IMR-90 (cell line): ENCODE measurements at regions not wholly inside any gene's neighbourhood (a gene's known extent, or its start where the extent isn't known, plus 50 kb on each side); places are given as distances from the start of the nearest gene placed in this dataset.

Experiments
- ATAC-seq: fragments of 200-7000 bp; cut with Tn5 transposase; 2 replicates; pipeline ENCODE4 v1.9.1; 2020; ENCODE audit warnings: low read depth, mild to moderate bottlenecking, moderate library complexity
- BruUV-seq: library from RNA; stranded (reverse); fragments of 400-500 nt; replicated peaks from 2 replicates; lab custom pipeline; 2021; lab: Mats Ljungman, UMichigan
- CTCF ChIA-PET: fragments of 300-600 bp; formaldehyde crosslinking; extraction: SDS; loops from one replicate; lab custom pipeline; 2021; ENCODE audit warnings: antibody characterized with exemption; lab: Yijun Ruan, JAX
- POLR2A ChIA-PET: fragments of 300-600 bp; sonication (Branson Sonifier 250); formaldehyde crosslinking; loops from one replicate; lab custom pipeline; 2022; ENCODE audit warnings: antibody characterized with exemption; ENCODE audit not compliant: unreplicated experiment; lab: Charles Lee
- DNase-seq: peaks from one replicate; pipeline ENCODE4 v3.0.0; 2013
- H2AFZ ChIP-seq: replicated peaks from 2 replicates; pipeline ENCODE3; 2013; ENCODE audit warnings: low read length, mild to moderate bottlenecking; ENCODE audit not compliant: poor library complexity
- H2AK5ac ChIP-seq: 2 replicates; pipeline ENCODE4 v1.6.1; 2013; ENCODE audit warnings: low read depth, low read length, inconsistent platforms
- H2AK9ac ChIP-seq: replicated peaks from 2 replicates; pipeline ENCODE3; 2013; ENCODE audit warnings: mild to moderate bottlenecking, low read depth, low read length, moderate library complexity; ENCODE audit not compliant: poor library complexity
- H2BK120ac ChIP-seq: 2 replicates; pipeline ENCODE4 v1.6.1; 2013; ENCODE audit warnings: low read depth, low read length, inconsistent platforms
- H2BK15ac ChIP-seq: 3 replicates; pipeline ENCODE4 v1.6.1; 2013; ENCODE audit warnings: low read depth, low read length, inconsistent platforms
- H2BK20ac ChIP-seq: 2 replicates; pipeline ENCODE4 v1.6.1; 2013; ENCODE audit warnings: low read depth, mild to moderate bottlenecking, inconsistent platforms, low read length, moderate library complexity
- H2BK5ac ChIP-seq: 2 replicates; pipeline ENCODE4 v1.6.1; 2013; ENCODE audit warnings: mild to moderate bottlenecking, low read depth, low read length, inconsistent platforms; ENCODE audit not compliant: poor library complexity, severe bottlenecking
- H3K14ac ChIP-seq: replicated peaks from 2 replicates; pipeline ENCODE4 v1.6.1; 2013; ENCODE audit warnings: low read depth, low read length, inconsistent platforms
- H3K18ac ChIP-seq: 2 replicates; pipeline ENCODE4 v1.6.1; 2013; ENCODE audit warnings: low read depth, low read length, control low read depth
- H3K23ac ChIP-seq: 2 replicates; pipeline ENCODE4 v1.6.1; 2013; ENCODE audit warnings: low read depth, low read length, inconsistent platforms
- H3K27ac ChIP-seq: 2 replicates; pipeline ENCODE4 v1.5.1; 2013; ENCODE audit warnings: mild to moderate bottlenecking, control low read depth, low read length; ENCODE audit not compliant: insufficient read depth
- H3K27me3 ChIP-seq: 2 replicates; pipeline ENCODE4 v1.6.1; 2013; ENCODE audit warnings: low read length; ENCODE audit not compliant: control insufficient read depth, insufficient read depth
- H3K36me3 ChIP-seq: 2 replicates; pipeline ENCODE4 v1.6.1; 2013; ENCODE audit warnings: low read length, mixed read lengths; ENCODE audit not compliant: control insufficient read depth, insufficient read depth
- H3K4ac ChIP-seq: 2 replicates; pipeline ENCODE4 v1.6.1; 2013; ENCODE audit warnings: low read depth, low read length, inconsistent platforms
- H3K4me1 ChIP-seq: 2 replicates; pipeline ENCODE4 v1.6.1; 2013; ENCODE audit warnings: low read length, mixed read lengths; ENCODE audit not compliant: control insufficient read depth, insufficient read depth
- H3K4me2 ChIP-seq: 2 replicates; pipeline ENCODE4 v1.6.1; 2013; ENCODE audit warnings: low read depth, mild to moderate bottlenecking, control low read depth, low read length, moderate library complexity
- H3K4me3 ChIP-seq: 2 replicates; pipeline ENCODE4 v1.5.1; 2013; ENCODE audit warnings: low read depth, mild to moderate bottlenecking, control low read depth, low read length, moderate library complexity; ENCODE audit not compliant: insufficient read depth
- H3K56ac ChIP-seq: 2 replicates; pipeline ENCODE4 v1.6.1; 2013; ENCODE audit warnings: low read length, inconsistent platforms; ENCODE audit not compliant: insufficient read depth; ENCODE audit errors: extremely low read depth
- H3K79me1 ChIP-seq, 2 experiments: 2 replicates each; pipeline ENCODE4 v1.6.1; 2013; ENCODE audit warnings: low read length in 2 of 2, inconsistent platforms in 1 of 2, low read depth in 1 of 2
- H3K9ac ChIP-seq: 2 replicates; pipeline ENCODE4 v1.6.1; 2013; ENCODE audit warnings: low read depth, low read length, control low read depth
- H3K9me1 ChIP-seq: 2 replicates; pipeline ENCODE4 v1.6.1; 2013; ENCODE audit warnings: low read length, inconsistent platforms; ENCODE audit not compliant: insufficient read depth
- H3K9me3 ChIP-seq: 2 replicates; pipeline ENCODE4 v1.6.1; 2013; ENCODE audit warnings: low read length; ENCODE audit not compliant: control insufficient read depth, insufficient read depth
- H4K20me1 ChIP-seq: 2 replicates; pipeline ENCODE4 v1.6.1; 2013; ENCODE audit warnings: low read length, inconsistent platforms; ENCODE audit not compliant: insufficient read depth
- H4K5ac ChIP-seq: 2 replicates; pipeline ENCODE4 v1.6.1; 2013; ENCODE audit warnings: mild to moderate bottlenecking, low read depth, low read length, control low read depth
- H4K8ac ChIP-seq, 2 experiments: 2 replicates each; pipeline ENCODE4 v1.6.1; 2013; ENCODE audit warnings: low read depth in 2 of 2, low read length in 2 of 2, control low read depth in 1 of 2, inconsistent platforms in 1 of 2
- H4K91ac ChIP-seq: 2 replicates; pipeline ENCODE4 v1.6.1; 2013; ENCODE audit warnings: low read depth, low read length, inconsistent platforms; ENCODE audit not compliant: insufficient read depth
- CEBPB ChIP-seq: IDR thresholded peaks from 2 replicates; pipeline ENCODE4 v1.6.1; 2012; ENCODE audit warnings: low read depth, low read length, improper control_type of control experiment
- MAFK ChIP-seq: IDR thresholded peaks from 2 replicates; pipeline ENCODE4 v1.6.1; 2012; ENCODE audit warnings: low read depth, low read length, improper control_type of control experiment
- POLR2A ChIP-seq: IDR thresholded peaks from 2 replicates; pipeline ENCODE4 v1.6.1; 2012; ENCODE audit warnings: mild to moderate bottlenecking, low read depth, low read length
- USF2 ChIP-seq: fragments of 150-350 bp; IDR thresholded peaks from 2 replicates; pipeline ENCODE4 v1.6.1; 2017; ENCODE audit warnings: mild to moderate bottlenecking, antibody characterized with exemption, low read length, low read depth
- WGBS, 2 experiments: methylation state at CpG; one replicate each; pipeline versions ENCODE4 v1.1.5 to v1.1.7; 2013; ENCODE audit warnings: missing lambda C conversion rate in 2 of 2; ENCODE audit not compliant: insufficient read length in 1 of 2; ENCODE audit errors: extremely low coverage in 2 of 2; 5-methylcytosine and 5-hydroxymethylcytosine counted together
- dilution Hi-C: fragments of 300-500 bp; cut with HindIII; formaldehyde crosslinking; loops from one replicate; pipeline ENCODE4 v1.14.3; 2018; ENCODE audit warnings: low sequenced_read_pairs; ENCODE audit not compliant: unreplicated experiment
- in situ Hi-C: fragments of 300-500 bp; cut with MboI; formaldehyde crosslinking; loops from 3 replicates; pipeline ENCODE4 v1.14.3; 2019; ENCODE audit warnings: low sequenced_read_pairs, inconsistent platforms, mixed read lengths
- intact Hi-C: fragments of 100-400 bp; cut with micrococcal nuclease; formaldehyde crosslinking; loops from 2 replicates; pipeline ENCODE4 v1.10.0; 2022

GRCh38 chr5:86118542-86118941 is 499.2 kb upstream of the COX7C start:
- intact Hi-C loops (no loop called here), in situ Hi-C loops (no loop called here), dilution Hi-C loops (no loop called here)
- H3K36me3 ChIP-seq, result no peaks in the 10 kb centered on the region
- no peak overlapping the region for H3K14ac ChIP-seq
- no peak overlapping the region for H2BK15ac ChIP-seq
- no peak overlapping the region for H4K5ac ChIP-seq
- no peak overlapping the region for H3K4me3 ChIP-seq
- H3K4me2 ChIP-seq, result no peak overlapping the region
- no peak overlapping the region for H2BK20ac ChIP-seq
- H2AFZ ChIP-seq, result no peak overlapping the region
- DNase-seq, result no peak
- no peak for ATAC-seq
- H3K27me3 ChIP-seq, result no peaks in the 10 kb centered on the region
- CTCF ChIA-PET, result no interaction called here
- H3K4ac ChIP-seq, result no peak overlapping the region
- no peaks in the 10 kb centered on the region for H3K9me1 ChIP-seq
- H3K18ac ChIP-seq, result no peak overlapping the region
- no peak overlapping the region for H2BK5ac ChIP-seq
- no peak overlapping the region for H3K27ac ChIP-seq
- H4K8ac ChIP-seq, result no peak overlapping the region
- no peak overlapping the region for H4K91ac ChIP-seq
- H3K79me1 ChIP-seq, result no peaks in the 10 kb centered on the region
- no TSS peak for BruUV-seq
- POLR2A ChIA-PET, result no interaction called here
- no peak for TF ChIP-seq POLR2A
- no peak for TF ChIP-seq MAFK
- TF ChIP-seq USF2, result no peak
- no peak for TF ChIP-seq CEBPB
- H2AK5ac ChIP-seq, result no peak overlapping the region
- H4K20me1 ChIP-seq, result no peaks in the 10 kb centered on the region
- WGBS, 2 experiments, result no CpG with 5 or more reads among the region's 1 CpG
- H3K9me3 ChIP-seq, result peaks cover 2% of the 10 kb centered on the region; the same call in 1 of the 2 replicates
- H3K56ac ChIP-seq, result no peak overlapping the region
- no peak overlapping the region for H2BK120ac ChIP-seq
- H3K23ac ChIP-seq, result no peak overlapping the region
- no peak overlapping the region for H2AK9ac ChIP-seq
- H3K4me1 ChIP-seq, result no peaks in the 10 kb centered on the region
- no peak overlapping the region for H3K9ac ChIP-seq
